Heart left ventricle (tissue), 13 donors: ENCODE measurements at regions not wholly inside any gene's neighbourhood (a gene's known extent, or its start where the extent isn't known, plus 50 kb on each side); places are given as distances from the start of the nearest gene placed in this dataset.

Source experiments
- CTCF ChIP-seq, 12 donors: fragments of 200-600 bp; sonication (generic) in 4 of 12; IDR thresholded peaks; one replicate each; pipeline versions ENCODE4 v1.5.0 to v1.8.0; 2018 to 2022; ENCODE audit warnings: antibody characterized with exemption in 12 of 12, mild to moderate bottlenecking in 5 of 12
- POLR2A ChIP-seq, 2 donors: fragments of 450-650 bp; IDR thresholded peaks; one replicate each; pipeline ENCODE4 v1.6.1; 2017; ENCODE audit warnings: antibody characterized with exemption in 2 of 2, mild to moderate bottlenecking in 2 of 2, moderate library complexity in 2 of 2
- donor health status: ischemic (EF 13 %, LVEDD 7.1; RV severe dilation, severe dysfunction).
- donor health status: DM: no; HTN: yes; CAD: no.
- donor health status: DM: no; HTN: no; CAD: no.
- donor health status: ischemic (EF 25% LVEDD 6.9; RV normal size, moderate dysfunction).
- donor health status: ischemic (EF 25% LVEDD 5.7; RV mildly dilated, moderate dysfunction).
- donor health status: ischemic (EF 35%, LVEDD 5.7; RV mildly dilated, moderate dysfunction).
- donor health status: nonischemic (EF 11% LVEDD 7.7; RV severe dilation, severe dysfunction).
- donor health status: DM: yes; HTN: yes; CAD: no.
- donor health status: PGD.
- donor health status: ischemic (EF 29% LVEDD 5.4; RV normal size, mild dysfunction).
- donor health status: nonischemic (EF 23%, LVEDD 6.1; RV moderate dilation, normal function).

DNA sequence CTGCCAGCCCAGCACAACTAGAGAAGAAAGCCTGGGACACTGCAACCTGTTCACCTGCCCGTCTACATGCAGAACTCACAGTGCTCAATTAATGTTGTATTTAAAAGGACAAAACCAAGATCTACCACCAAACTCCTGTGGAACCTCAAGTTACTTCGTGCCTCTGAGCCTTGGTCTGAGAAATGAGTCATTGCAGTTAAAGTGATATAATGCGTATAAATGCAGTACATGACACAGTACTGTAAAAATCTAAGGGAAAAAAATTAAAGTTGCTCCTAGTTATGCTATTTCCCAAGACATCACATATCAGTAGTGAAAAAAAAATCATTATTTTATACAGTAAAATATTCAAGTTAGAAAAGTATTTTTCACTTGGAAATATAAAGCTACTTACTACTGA is 138.9 kb downstream of the ZIC4 start:
- TF ChIP-seq CTCF (IDR thresholded peaks at IDR 0.05): no peak
- no peak for TF ChIP-seq POLR2A (IDR thresholded peaks at IDR 0.05)
